Kidney (tissue), 13 donors: ENCODE measurements at regions not wholly inside any gene's neighbourhood (a gene's known extent, or its start where the extent isn't known, plus 50 kb on each side); places are given as distances from the start of the nearest gene placed in this dataset.

Source experiments
- DNase-seq, 5 donors: peaks; one replicate each; pipeline ENCODE4 v3.0.0-alpha.2; 2013 to 2020
- FAIRE-seq: peaks from 2 replicates; lab custom pipeline; 2012; peaks lifted over from hg19 to GRCh38; lab: Jason Lieb, UNC
- H3K27ac ChIP-seq, 2 donors: one replicate each; pipeline ENCODE4 v1.7.0; 2013; ENCODE audit warnings: low read depth in 2 of 2, low read length in 2 of 2, inconsistent platforms in 1 of 2
- H3K27me3 ChIP-seq: one replicate; pipeline ENCODE4 v1.7.1; 2013; ENCODE audit warnings: low read length, inconsistent platforms; ENCODE audit not compliant: control insufficient read depth, insufficient read depth
- H3K36me3 ChIP-seq, 3 donors: one replicate each; pipeline versions ENCODE4 v1.7.0 to v1.7.1; 2013; ENCODE audit warnings: low read length in 3 of 3, control low read depth in 1 of 3, inconsistent platforms in 1 of 3; ENCODE audit not compliant: insufficient read depth in 3 of 3, control insufficient read depth in 2 of 3
- H3K4me1 ChIP-seq, 3 donors: one replicate each; pipeline versions ENCODE4 v1.7.0 to v1.7.1; 2013; ENCODE audit warnings: low read length in 3 of 3, inconsistent platforms in 1 of 3, low read depth in 1 of 3; ENCODE audit not compliant: control insufficient read depth in 2 of 3, insufficient read depth in 2 of 3
- H3K4me3 ChIP-seq, 3 donors: one replicate each; pipeline versions ENCODE4 v1.7.0 to v1.8.1; 2013; ENCODE audit warnings: low read length in 3 of 3, control low read depth in 1 of 3, inconsistent platforms in 1 of 3
- H3K9ac ChIP-seq, 3 donors: one replicate each; pipeline versions ENCODE4 v1.7.0 to v1.7.1; 2013; ENCODE audit warnings: low read length in 3 of 3, control low read depth in 1 of 3, inconsistent platforms in 1 of 3
- H3K9me3 ChIP-seq, 3 donors: one replicate each; pipeline versions ENCODE4 v1.7.0 to v1.7.1; 2013; ENCODE audit warnings: low read length in 3 of 3, control low read depth in 1 of 3, inconsistent platforms in 1 of 3; ENCODE audit not compliant: control insufficient read depth in 2 of 3, insufficient read depth in 1 of 3
- CTCF ChIP-seq: IDR thresholded peaks from 3 replicates; pipeline ENCODE4 v1.5.1; 2012; ENCODE audit warnings: mild to moderate bottlenecking, moderate library complexity, borderline replicate concordance; ENCODE audit not compliant: insufficient read depth; ENCODE audit errors: extremely low read depth
- intact Hi-C: fragments of 100-400 bp; cut with DNase I; formaldehyde crosslinking; loops from one replicate; pipeline ENCODE4 v1.11.1; 2022
- donor health status: control.
- donor health status: control.
- donor health status: control.
- donor health status: control.
- donor health status: control.
- donor health status: DM: yes; HTN: yes; CAD: no.
- donor health status: Normal renal cell carcinoma (clear cell type).

- Histone ChIP-seq H3K9ac (no peak overlapping the region), H3K9me3 (peaks cover 0 to 3% (median 0%) of the 10 kb centered on the region in 3 donors), H3K27ac (no peak overlapping the region), H3K36me3 (no peaks in the 10 kb centered on the region), H3K27me3 (no peaks in the 10 kb centered on the region), H3K4me1 (no peaks in the 10 kb centered on the region), H3K4me3 (no peak overlapping the region)
- DNase-seq (no peak), FAIRE-seq (no peak)
- no peak for TF ChIP-seq CTCF
- intact Hi-C loops, result no loop called here
These were observed 323.9 kb downstream of the SMAD2 start for GRCh38 chr18:47606526-47606925.

GRCh38 chr18:47605093-47605492, 325.4 kb downstream of the SMAD2 start:
- intact Hi-C loops, result no loop called here
- no peak for FAIRE-seq
- DNase-seq, result no peak
- Histone ChIP-seq H3K4me1 (no peaks in the 10 kb centered on the region), H3K9ac (no peak overlapping the region), H3K4me3 (no peak overlapping the region), H3K36me3 (no peaks in the 10 kb centered on the region), H3K9me3 (no peaks in the 10 kb centered on the region), H3K27ac (no peak overlapping the region), H3K27me3 (no peaks in the 10 kb centered on the region)
- no peak for TF ChIP-seq CTCF

GRCh38 chr18:47604021-47604420, 326.4 kb downstream of the SMAD2 start:
- H3K9me3 ChIP-seq, result no peaks in the 10 kb centered on the region
- H3K36me3 ChIP-seq, result no peaks in the 10 kb centered on the region
- H3K4me3 ChIP-seq, result no peak overlapping the region
- no peak for DNase-seq
- H3K9ac ChIP-seq, result no peak overlapping the region
- intact Hi-C loops, result no loop called here
- no peak for TF ChIP-seq CTCF
- no peak for FAIRE-seq
- H3K4me1 ChIP-seq, result no peaks in the 10 kb centered on the region
- no peaks in the 10 kb centered on the region for H3K27me3 ChIP-seq
- H3K27ac ChIP-seq, result no peak overlapping the region

- Histone ChIP-seq H3K9me3 (no peaks in the 10 kb centered on the region), H3K27ac (no peak overlapping the region), H3K27me3 (no peaks in the 10 kb centered on the region), H3K4me1 (no peaks in the 10 kb centered on the region), H3K9ac (no peak overlapping the region), H3K4me3 (no peak overlapping the region), H3K36me3 (no peaks in the 10 kb centered on the region)
- DNase-seq, result no peak
- intact Hi-C loops, result no loop called here
- FAIRE-seq, result no peak
- no peak for TF ChIP-seq CTCF
These were observed 327.3 kb downstream of the SMAD2 start for GRCh38 chr18:47603158-47603557.
